GM18508 (cell line): ENCODE measurements at regions not wholly inside any gene's neighbourhood (a gene's known extent, or its start where the extent isn't known, plus 50 kb on each side); places are given as distances from the start of the nearest gene placed in this dataset.
"Not testable (repeated sequence)": the region's sequence is repeated elsewhere in the genome, so short reads cannot be mapped to it uniquely, and the experiment has no call there.

ENCODE experiments used
- ATAC-seq: cut with Tn5 transposase; IDR thresholded peaks from one replicate; pipeline ENCODE4 v1.9.1; 2021; ENCODE audit warnings: moderate number of reproducible peaks; ENCODE audit not compliant: insufficient read depth, unreplicated experiment

GRCh38 chr7:123327661-123328060, 127.9 kb upstream of the SLC13A1 start:
- no peak for ATAC-seq

- no peak for ATAC-seq
These were observed 124.5 kb upstream of the SLC13A1 start for GRCh38 chr7:123324283-123324682.

- ATAC-seq = no peak
These were observed 123.9 kb upstream of the SLC13A1 start for GRCh38 chr7:123323689-123324088.

GRCh38 chr7:123321578-123321977, 121.8 kb upstream of the SLC13A1 start:
- ATAC-seq = not testable (repeated sequence)

GRCh38 chr7:123319911-123320310, 120.1 kb upstream of the SLC13A1 start:
- ATAC-seq = no peak

GRCh38 chr7:123314886-123315285, 115.1 kb upstream of the SLC13A1 start:
- ATAC-seq = peak; percentile 46

GRCh38 chr7:123308254-123308951, 108.6 kb upstream of the SLC13A1 start:
- no peak for ATAC-seq

GRCh38 chr7:123305840-123306375, 106.1 kb upstream of the SLC13A1 start:
- ATAC-seq = no peak

GRCh38 chr7:123303926-123304325, 104.2 kb upstream of the SLC13A1 start:
- ATAC-seq = no peak

GRCh38 chr7:123296965-123297364, 97.2 kb upstream of the SLC13A1 start:
- no peak for ATAC-seq

- no peak for ATAC-seq
These were observed 93.9 kb upstream of the SLC13A1 start for GRCh38 chr7:123293710-123294109.

- ATAC-seq = no peak
These were observed 92.5 kb upstream of the SLC13A1 start for GRCh38 chr7:123292227-123292626.

GRCh38 chr7:123289200-123289599, 89.4 kb upstream of the SLC13A1 start:
- no peak for ATAC-seq

GRCh38 chr7:123285076-123285700, 85.4 kb upstream of the SLC13A1 start:
- no peak for ATAC-seq

- no peak for ATAC-seq
These were observed 83.6 kb upstream of the SLC13A1 start for GRCh38 chr7:123283373-123283772.

- ATAC-seq = no peak
These were observed 82.4 kb upstream of the SLC13A1 start for GRCh38 chr7:123282181-123282580.

- ATAC-seq = no peak
These were observed 80.2 kb upstream of the SLC13A1 start for GRCh38 chr7:123279949-123280348.

GRCh38 chr7:123275036-123275753, 75.4 kb upstream of the SLC13A1 start:
- ATAC-seq = no peak

GRCh38 chr7:123273185-123273584, 73.4 kb upstream of the SLC13A1 start:
- ATAC-seq = no peak

GRCh38 chr7:123271856-123272255, 72.1 kb upstream of the SLC13A1 start:
- ATAC-seq = no peak

- no peak for ATAC-seq
These were observed 71.5 kb upstream of the SLC13A1 start for GRCh38 chr7:123271231-123271630.
